Activated CD8-positive, alpha-beta memory T cell treated with anti-CD3 and anti-CD28 coated beads, Interleukin-2, amount 50 U/mL, for 4 hours (primary cell): ENCODE measurements at regions not wholly inside any gene's neighbourhood (a gene's known extent, or its start where the extent isn't known, plus 50 kb on each side); places are given as distances from the start of the nearest gene placed in this dataset.
"Not testable (repeated sequence)": the region's sequence is repeated elsewhere in the genome, so short reads cannot be mapped to it uniquely, and the experiment has no call there.

Experiments
- DNase-seq: peaks from one replicate; pipeline ENCODE4 v3.0.0-alpha.2; 2020

GRCh38 chr5:176748967-176749935, 61.1 kb upstream of the UNC5A start:
- DNase-seq: no peak

GRCh38 chr5:176750144-176750543, 60.2 kb upstream of the UNC5A start:
- no peak for DNase-seq

GRCh38 chr5:176754376-176754973, 55.9 kb upstream of the UNC5A start:
- no peak for DNase-seq

GRCh38 chr5:176755593-176755992, 54.8 kb upstream of the UNC5A start:
- DNase-seq: not testable (repeated sequence)

- not testable (repeated sequence) for DNase-seq
Measured at GRCh38 chr5:176757569-176757968, 52.8 kb upstream of the UNC5A start.
